Activated CD8-positive, alpha-beta memory T cell treated with anti-CD3 and anti-CD28 coated beads, Interleukin-2, amount 50 U/mL, for 48 hours (primary cell): ENCODE measurements at regions not wholly inside any gene's neighbourhood (a gene's known extent, or its start where the extent isn't known, plus 50 kb on each side); places are given as distances from the start of the nearest gene placed in this dataset.
"Not testable (repeated sequence)": the region's sequence is repeated elsewhere in the genome, so short reads cannot be mapped to it uniquely, and the experiment has no call there.

Source experiments
- DNase-seq: peaks from one replicate; pipeline ENCODE4 v3.0.0-alpha.2; 2020

DNA sequence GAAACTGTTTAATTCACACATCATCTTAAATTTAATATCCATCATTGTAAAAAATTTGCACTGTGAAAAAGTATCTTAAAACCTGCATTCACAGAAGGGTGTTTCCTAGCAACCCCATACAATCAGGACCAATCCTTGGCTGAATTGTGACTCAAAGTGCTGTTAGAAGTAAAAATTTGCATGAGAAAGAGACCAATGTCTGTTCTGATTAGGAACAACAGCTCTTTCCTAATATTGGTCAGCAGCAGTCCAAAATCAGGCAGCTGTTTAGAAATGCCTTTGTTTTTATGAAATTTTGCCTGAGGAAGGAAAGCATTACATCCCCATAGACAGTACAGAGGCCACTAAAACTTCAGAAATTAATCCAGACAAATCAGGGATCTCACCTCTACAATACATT, 987.0 kb downstream of the HACE1 start:
- no peak for DNase-seq

DNA sequence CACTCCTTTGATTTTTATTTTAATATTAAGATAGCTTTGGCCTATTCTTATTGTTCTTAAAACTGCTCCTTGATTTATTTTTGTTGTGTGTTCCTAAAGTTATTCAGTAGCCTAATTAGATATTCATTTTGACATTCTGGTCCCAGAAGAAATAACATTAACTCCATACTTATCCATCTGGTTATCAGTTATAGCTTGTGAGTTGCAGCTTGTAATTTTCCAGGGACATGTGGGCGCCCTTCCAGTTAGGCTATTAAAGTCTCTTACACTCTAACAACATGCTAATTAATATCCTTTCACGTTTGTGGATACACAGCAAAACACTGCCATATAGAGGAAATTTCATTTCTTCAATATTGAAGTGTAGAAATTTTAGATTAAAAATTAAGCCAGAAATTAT, 987.5 kb downstream of the HACE1 start:
- DNase-seq: no peak

DNA sequence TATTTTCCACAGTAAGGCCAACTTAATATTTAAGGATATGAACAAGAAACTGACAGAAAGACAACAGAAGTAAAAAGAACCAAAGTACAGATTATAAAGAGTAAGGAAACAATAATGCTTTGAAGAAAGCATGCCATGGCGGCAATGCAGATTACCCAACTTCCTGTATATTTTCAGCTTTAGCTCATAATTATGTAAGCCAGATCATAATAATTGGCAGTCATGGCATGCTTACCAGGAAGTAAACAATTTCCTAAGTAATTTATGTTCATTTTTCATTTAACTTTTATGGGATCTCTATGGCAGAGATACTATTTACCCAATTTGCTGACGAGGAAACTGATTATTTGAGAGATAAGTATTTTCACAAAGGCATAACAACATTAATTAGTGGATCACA, 988.7 kb downstream of the HACE1 start:
- no peak for DNase-seq

DNA sequence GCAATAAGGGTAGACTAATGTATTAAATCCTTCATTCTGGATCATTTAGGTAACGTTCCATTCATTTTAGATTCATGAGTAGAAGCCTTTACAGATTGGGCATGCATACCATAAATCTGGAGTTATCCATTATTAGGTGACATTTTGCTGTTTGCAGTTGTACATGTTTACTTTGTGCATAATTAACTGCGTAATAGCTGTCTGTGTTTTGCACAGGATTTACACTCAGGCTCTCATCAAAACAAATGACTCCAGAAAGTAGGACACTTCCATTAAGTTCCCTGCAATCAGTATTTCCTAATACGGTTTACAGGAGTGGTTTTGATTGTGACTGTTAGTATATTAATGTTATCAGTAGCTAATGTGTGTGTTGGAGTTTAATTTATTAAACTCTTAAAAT, 997.4 kb downstream of the HACE1 start:
- no peak for DNase-seq

DNA sequence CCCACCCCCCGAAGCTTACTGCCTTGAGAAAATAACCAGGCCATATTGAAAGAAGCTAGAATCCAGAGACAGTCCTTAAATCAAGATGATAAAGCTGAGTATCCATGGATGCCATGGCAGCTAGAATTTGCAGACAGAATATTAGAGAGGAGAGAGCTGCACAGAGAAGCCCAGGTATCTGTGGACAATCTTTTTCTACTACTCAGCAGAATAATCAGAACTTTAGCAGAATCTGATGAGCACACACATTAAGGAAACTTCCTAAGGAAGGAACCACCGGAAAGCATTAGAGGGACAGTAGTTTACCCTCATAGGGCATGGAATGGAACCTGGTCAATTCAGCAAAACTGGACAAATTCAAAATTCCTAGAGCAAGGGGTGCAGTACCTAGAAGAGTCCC, 1001.7 kb downstream of the HACE1 start:
- DNase-seq: no peak

DNA sequence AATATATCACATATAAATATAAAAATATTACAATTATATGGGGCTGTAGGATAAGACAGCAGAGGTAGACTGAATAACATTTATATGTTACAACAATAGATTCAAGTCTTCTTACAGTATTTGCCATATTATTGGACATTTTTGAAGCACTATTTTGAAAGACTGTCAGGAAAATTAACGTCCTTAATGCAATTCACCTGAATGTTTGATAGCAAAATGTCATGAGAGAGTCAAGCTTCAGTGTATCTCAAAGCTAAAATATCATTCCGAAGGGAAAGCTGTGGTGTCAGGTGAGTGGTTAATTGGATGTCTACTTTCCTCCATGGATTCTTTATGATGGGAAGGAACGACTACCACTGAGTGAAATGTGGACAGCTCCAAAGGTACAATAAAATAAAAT, 1004.0 kb downstream of the HACE1 start:
- DNase-seq: no peak

DNA sequence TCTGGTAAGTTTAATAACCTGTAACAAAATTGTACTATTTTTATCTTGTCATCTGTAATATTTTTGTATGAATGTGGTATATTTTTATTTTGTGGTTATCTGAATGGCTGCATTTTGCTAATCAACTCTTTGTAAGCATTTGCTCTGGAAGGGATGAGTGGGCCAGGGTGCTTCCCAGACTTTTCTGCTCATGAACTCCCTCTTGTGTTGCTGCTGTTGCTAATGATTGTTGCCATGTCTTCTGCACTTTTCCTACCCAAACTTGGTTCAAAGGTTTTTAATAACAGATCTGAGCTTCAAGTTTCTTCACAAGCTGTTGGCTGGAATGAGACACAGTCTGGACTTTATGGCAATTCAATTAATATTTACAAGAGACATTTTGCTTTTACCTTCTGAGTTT, 1005.7 kb downstream of the HACE1 start:
- no peak for DNase-seq

DNA sequence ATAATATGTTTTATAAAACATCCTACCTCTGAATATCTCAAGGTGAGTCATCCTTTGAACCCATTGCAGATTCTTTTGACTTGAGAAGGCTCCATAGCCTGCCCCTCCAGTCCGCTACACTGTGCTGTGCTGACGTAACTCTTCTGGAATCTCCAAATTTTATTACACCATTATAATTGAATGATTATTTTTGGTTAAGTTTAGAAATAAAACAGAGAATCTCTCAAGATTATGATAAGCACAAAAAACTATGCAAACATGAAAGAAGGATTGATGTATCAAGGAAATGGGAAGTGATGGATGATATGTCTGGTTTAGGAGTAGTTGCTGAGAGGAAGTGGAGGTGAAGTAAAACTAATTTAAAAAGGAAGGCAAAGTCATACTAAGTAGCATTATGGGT, 1021.3 kb downstream of the HACE1 start:
- no peak for DNase-seq

DNA sequence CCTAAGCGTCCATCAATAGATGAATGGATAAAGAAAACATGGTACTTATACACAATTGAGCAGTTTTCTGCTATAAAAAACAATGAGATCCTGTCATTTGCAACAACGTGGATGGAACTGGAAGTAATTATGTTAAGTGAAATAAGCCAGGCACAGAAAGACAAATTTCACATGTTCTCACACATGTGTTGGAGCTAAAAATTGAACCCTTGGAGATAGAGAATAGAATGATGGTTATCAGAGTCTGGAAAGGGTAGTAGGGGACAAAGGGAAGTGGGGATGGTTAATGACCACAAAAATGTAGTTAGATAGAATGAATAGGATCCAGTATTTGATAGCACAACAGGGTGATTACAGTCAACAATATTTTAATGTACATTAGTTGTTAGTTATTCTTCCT, 1033.5 kb downstream of the HACE1 start:
- no peak for DNase-seq

DNA sequence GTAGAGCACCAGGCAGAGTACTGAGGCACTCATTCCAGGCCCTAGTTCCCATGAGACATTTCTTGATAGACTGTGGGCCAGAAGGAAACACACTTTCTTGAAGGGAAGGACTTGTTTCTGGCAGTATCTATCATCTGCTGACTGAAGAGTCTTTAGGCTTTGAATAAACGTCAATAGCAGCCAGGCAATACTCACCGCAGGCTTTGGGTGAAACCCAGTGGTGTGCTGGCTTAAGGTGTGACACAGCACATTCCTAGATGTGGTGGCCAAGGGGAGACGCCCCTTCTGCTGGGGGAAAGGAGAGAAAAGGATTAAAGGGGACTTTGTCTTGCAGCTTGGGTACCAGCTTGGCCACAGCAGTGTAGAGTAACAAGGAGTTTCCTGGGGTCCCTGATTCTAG, 1039.6 kb downstream of the HACE1 start:
- no peak for DNase-seq

DNA sequence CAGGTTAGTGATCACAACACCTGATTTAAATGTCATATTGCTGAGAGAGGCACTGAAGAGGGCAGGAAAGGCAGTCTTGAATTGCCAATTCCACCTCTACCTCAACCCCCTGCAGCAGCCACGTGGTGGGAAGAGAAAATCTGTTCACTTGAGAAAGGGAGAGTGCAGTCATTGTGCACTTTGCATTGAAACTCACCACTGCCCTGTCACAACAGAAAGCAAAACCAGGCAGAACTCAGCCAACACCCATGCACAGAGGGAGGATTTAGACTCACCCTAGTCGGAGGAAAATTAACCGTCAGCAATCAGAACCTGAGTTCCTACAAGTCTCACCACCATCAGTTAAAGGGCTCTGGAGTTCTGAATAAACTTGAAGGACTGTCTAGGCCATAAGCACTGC, 1040.2 kb downstream of the HACE1 start:
- DNase-seq: no peak

DNA sequence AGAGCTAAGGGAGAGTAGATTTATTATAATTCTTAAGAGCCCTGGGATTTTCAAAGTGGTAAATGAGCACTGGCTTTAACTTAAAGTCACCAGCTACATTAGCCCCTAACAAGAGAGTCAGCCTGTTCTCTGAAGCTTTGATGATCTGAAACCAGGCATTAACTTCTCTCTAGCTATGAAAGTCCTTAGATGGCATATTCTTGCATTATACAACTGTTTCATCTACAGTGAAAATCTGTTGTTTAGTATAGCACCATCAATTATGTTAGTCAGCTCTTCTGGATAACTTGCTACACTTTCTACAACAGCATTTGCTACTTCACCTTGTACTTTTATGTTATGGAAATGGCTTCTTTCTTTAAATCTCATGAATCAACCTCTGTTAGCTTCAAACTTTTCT, 1046.7 kb downstream of the HACE1 start:
- no peak for DNase-seq

DNA sequence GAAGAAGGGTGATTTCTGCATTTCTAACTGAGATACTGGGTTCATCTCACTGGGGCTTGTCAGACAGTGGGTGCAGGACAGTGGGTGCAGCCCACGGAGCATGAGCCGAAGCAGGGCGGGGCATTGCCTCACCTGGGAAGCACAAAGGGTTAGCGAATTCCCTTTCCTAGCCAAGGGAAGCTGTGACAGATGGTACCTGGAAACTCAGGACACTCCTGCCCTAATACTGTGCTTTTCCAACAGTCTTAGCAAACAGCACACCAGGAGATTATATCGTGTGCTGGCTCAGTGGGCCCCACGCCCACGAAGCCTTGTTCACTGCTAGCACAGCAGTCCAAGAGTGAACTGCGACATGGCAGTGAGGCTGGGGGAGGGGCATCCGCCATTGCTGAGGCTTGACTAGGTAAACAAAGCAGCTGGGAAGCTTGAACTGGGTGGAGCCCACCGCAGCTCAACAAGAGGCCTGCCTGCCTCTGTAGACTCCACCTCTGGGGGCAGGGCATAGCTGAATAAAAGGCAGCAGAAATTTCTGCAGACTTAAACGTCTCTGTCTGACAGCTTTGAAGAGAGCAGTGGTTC, 1057.7 kb downstream of the HACE1 start:
- DNase-seq: not testable (repeated sequence)

DNA sequence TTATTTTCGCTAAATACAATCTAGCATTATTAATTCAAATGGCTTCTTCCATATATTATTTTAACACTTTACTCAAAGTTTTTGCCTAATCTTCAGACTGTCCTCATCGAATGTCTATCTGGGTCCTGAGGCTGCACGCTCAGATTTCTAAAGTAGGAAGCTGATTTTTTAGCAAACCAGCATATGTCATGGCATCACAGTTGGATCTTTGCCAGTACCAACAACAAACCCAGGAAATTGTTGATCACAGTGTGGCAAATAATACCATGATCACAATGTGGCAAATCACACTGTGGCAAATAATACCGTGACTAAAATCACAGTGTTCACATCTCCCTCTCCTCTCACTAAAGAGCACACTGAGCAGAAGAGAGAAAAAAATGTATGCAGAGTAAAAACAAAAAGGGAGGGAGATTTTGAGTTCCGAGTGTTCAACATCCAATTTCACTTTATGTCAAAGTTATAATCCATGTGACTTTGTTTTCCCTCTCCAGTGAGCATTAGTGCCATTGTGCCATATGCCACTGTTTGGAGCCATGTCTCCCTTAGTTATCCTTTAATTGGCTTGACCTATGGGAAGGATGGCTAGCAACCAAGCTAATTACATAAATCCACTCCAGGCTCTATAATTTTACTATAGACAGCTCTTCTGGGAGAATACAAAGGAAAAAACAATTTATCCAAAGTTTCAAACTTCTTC, 1059.6 kb downstream of the HACE1 start:
- no peak for DNase-seq

DNA sequence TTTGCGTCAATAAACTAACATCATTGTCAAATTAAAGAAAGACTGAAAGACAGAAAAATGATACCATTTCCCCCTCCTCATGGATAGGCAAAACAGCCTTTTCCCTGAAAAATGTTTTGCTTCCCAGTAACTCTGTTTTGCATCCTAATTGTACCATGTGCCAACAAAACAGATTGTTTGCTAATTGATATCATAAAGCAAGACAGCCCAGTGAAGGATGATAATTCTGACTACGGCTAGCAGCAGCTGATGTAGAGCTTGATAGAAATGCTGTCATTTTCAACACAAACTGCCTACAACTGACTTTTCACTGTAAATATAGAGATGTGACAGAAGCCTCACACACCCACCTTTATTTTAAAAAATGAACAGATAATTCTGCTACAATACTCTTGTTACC, 1061.6 kb downstream of the HACE1 start:
- no peak for DNase-seq

DNA sequence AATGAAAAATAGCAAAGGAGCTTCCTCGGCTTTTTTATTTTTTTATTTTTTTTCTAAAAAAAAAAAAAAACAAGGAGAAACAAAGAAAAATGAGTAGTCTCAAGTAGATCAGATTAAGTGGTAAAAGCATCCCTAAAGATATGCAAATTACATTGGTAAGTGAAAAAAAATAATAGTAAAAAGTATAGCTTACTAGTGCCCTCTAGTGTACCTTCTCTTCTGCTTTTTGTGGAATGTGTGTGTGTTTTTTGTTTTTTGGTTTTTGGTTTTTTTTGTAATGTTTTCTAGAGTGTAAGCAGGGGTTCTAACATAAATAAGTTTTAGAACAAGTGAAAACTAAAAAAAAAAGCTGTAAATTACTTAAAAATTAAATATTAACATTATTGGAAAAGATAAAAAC, 1062.0 kb downstream of the HACE1 start:
- no peak for DNase-seq

DNA sequence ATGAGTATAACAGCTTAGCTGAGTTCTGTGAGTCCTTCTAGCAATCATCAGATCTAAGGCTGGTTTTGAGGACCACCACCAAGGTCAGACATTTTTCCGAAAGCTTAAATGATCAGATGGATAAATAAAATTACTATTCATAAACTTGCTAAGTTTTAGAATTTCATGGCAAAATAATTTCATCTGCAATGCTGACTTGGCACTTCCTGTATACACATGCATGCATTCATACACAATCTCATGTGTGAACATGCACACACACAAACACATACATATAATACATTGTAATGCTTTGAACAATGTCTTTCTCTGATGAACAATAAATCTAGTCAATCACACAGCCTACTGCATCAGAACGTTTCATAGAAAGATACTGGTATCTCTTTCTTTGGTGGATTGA, 1068.3 kb downstream of the HACE1 start:
- DNase-seq: no peak

DNA sequence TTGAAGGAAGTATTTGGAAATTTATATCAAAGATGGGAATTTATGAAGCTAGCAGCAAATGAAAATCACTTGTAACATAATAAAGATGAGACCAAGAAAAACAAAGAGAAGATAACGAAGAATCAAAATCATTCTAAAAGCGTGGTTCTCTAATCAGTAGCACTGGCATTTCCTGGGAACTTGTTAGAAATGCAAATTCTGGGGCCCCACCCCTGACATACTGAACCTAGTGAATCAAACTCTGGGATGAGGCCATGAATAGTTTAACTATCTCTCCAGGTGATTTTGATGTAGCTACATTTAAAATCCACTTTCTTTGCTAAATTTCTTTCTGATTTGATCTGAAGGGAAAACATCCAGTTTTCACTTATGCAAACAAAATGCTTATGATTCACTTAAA, 1075.6 kb downstream of the HACE1 start:
- DNase-seq: no peak

DNA sequence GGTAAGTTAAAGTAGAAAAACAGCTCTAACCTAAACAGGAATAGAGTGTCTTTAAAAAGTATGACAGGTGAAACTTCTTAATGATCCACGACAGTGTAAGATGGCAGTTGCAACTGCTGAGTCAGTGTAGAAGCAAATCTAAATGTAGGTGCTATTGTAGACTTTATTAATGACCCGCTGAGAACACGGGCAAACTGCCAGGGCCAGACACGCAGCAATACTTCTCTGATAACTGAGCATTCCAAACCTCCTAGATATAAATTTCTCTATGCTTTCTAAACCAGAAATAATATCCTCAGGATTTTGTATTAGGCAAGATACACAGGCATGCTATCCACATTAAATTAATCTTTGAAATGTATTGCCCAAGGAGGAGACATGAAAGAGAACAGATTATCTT, 1076.4 kb downstream of the HACE1 start:
- DNase-seq: no peak

DNA sequence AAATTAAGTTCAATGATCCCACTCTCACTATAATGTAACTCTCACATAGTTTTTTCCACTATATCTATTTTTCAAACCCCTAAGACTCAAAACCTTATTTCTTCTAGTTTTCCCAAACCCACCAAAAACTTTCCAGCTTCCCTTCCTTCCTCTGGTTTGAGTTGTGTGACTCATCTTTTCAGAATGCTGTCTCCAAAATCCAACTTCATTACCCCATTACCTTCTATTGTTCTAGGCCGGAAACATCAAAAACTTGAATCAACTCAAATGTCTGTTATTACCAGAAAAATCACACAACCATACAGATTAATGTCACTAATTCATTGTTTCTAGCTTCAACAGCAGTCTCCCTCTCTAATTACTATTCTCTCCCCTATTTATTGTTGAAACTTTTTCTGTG, 1090.3 kb downstream of the HACE1 start:
- no peak for DNase-seq

DNA sequence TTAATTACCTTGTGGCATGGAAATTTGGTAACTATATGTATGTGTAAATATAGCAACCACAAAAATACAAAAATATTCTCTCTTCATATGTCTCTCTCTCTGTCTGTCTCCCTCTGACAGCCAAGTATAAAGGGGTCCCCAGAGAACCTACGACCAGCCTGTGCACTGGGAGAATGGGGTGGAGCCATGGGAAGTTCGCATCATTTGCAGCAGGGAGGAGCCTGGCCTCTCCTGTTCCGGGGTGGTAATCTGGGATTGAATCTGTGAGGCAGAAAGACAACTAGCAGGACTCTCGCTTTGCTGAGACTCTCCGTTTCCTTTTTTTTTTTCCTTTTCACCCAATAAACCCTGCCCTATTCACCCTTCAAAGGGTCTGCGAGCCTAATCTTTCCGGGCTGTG, 1109.1 kb downstream of the HACE1 start:
- no peak for DNase-seq

DNA sequence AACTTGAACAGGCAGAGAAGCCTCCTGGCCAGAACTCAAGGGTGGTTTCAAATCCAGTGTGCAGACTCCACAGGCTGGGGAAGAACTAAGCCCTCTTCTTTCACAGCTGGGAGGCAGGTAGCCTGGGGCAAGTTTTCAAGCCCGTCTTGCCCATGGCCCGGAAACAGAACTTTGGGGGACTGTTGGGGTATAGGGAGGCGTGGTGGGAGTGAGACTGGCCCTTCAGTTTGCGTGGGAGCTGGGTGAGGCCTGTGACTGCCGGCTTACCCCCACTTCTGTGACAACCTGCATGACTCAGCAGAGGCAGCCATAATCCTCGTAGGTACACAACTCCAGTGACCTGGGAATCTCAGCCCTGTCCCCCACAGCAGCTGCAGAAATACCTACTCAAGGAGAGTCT, 1125.7 kb downstream of the HACE1 start:
- no peak for DNase-seq

DNA sequence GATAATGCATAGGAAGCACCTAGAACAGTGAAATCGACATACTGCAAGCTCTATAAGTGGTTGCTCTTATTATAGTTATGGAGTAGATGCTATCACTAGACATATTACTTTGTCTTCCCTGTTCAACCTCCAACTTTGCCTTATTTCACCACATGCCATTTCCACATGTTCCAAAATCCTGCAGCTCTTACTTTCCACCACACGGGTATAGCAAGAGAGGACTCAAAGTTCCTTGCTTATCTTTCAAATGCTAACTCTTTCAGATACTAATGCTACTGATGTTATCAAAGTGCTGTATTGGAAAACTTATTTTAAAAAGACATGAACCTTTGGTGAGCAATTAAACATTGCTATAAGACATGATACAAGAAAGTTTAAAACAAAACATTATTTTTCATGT, 1130.1 kb downstream of the HACE1 start:
- no peak for DNase-seq

DNA sequence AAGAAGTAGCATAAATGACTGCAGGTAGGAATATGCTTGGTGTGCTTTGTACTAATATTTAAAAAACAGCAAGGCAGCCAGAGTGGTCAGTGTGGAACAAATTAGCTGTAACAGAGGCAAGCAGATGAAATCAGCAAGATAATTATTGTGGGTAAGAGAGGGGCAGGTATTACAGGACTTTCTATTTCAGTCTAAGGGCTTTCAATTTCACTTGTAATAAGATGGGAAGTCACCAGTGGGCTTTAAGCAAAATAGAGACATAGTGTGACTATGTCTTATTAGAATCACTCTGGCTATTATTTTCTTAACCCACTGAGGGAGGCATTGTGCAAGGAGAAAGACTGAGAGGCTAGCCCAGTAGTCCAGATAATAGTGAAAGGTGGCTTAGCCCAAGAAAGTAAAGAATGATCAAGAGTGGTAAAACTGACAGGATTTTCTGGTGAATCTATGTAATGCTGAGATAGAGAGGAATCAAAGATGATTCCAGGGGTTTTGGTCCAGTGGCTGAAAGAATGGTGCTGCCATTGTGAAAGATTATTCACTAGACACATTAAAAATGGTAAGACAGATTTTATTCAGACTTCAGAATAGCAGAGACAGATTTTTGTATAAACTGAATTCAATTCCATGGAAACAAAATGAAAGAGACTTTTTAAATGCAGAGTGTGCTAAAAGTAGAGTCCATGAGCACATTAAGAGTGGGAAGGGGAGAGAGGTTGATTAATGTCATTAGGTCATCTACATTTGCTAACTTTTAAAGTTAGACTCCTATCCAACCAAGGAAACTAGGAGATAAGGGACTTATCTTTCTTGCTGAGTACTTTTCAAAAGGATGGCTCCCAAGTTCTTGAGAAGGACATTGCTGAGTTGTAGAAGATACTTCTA, 1136.0 kb downstream of the HACE1 start:
- no peak for DNase-seq
